SK-N-SH (cell line): ENCODE measurements at regions not wholly inside any gene's neighbourhood (a gene's known extent, or its start where the extent isn't known, plus 50 kb on each side); places are given as distances from the start of the nearest gene placed in this dataset.

ENCODE experiments used
- CTCF ChIA-PET: fragments of 300-600, 350-600 bp; formaldehyde crosslinking; extraction: SDS; loops from one replicate; lab custom pipeline; 2021; lab: Yijun Ruan, JAX
- POLR2A ChIA-PET: fragments of 350-600 bp; sonication (Branson Sonifier 250); formaldehyde crosslinking; extraction: SDS; loops from one replicate; lab custom pipeline; 2020; ENCODE audit warnings: antibody characterized with exemption, inconsistent platforms; lab: Yijun Ruan, JAX
- DNase-seq: peaks from one replicate; pipeline ENCODE4 v3.0.0; 2012
- H2AFZ ChIP-seq: fragments of 200-600 bp; sonication (generic); 2 replicates; pipeline ENCODE4 v1.8.1; 2016; ENCODE audit warnings: antibody characterized with exemption, mild to moderate bottlenecking, low read depth
- H3F3A ChIP-seq: fragments of 200-600 bp; sonication (generic); replicated peaks from 2 replicates; pipeline ENCODE3; 2016; ENCODE audit warnings: antibody characterized with exemption, mild to moderate bottlenecking; ENCODE audit not compliant: insufficient read depth
- H3K27ac ChIP-seq, 2 experiments: fragments of 200-500 bp in 1 of 2; fragments of 200-600 bp in 1 of 2; sonication (Bioruptor generic) in 1 of 2; sonication (generic), shearing (Covaris generic) in 1 of 2; 2 replicates each; pipeline versions ENCODE4 v1.5.1 to v1.6.1; 2014 to 2016; ENCODE audit warnings: low read depth in 2 of 2, inconsistent platforms in 1 of 2, low read length in 1 of 2, mild to moderate bottlenecking in 1 of 2, mixed read lengths in 1 of 2
- H3K27me3 ChIP-seq: fragments of 200-600 bp; sonication (generic), shearing (Covaris generic); 2 replicates; pipeline ENCODE4 v1.6.1; 2016; ENCODE audit warnings: mixed run types; ENCODE audit not compliant: insufficient read depth
- H3K36me3 ChIP-seq, 2 experiments: fragments of 200-500 bp in 1 of 2; fragments of 200-600 bp in 1 of 2; sonication (Bioruptor generic) in 1 of 2; sonication (generic) in 1 of 2; replicated peaks in 1 of 2; 2 replicates each; pipeline versions ENCODE3 to v1.5.1; 2014 to 2016; ENCODE audit warnings: low read length in 1 of 2, mild to moderate bottlenecking in 1 of 2; ENCODE audit not compliant: insufficient read depth in 2 of 2, control insufficient read depth in 1 of 2
- H3K4me1 ChIP-seq, 2 experiments: fragments of 200-500 bp in 1 of 2; fragments of 200-600 bp in 1 of 2; sonication (Bioruptor generic) in 1 of 2; sonication (generic), shearing (Covaris generic) in 1 of 2; 2 replicates each; pipeline versions ENCODE4 v1.5.1 to v1.6.1; 2014 to 2016; ENCODE audit warnings: low read depth in 1 of 2, low read length in 1 of 2, mixed run types in 1 of 2; ENCODE audit not compliant: insufficient read depth in 2 of 2, control insufficient read depth in 1 of 2
- H3K4me2 ChIP-seq: fragments of 200-600 bp; sonication (generic), shearing (Covaris generic); 2 replicates; pipeline ENCODE4 v1.6.1; 2017; ENCODE audit warnings: mixed run types
- H3K4me3 ChIP-seq, 2 experiments: fragments of 200-500 bp in 1 of 2; fragments of 200-600 bp in 1 of 2; sonication (Bioruptor generic) in 1 of 2; sonication (generic), shearing (Covaris generic) in 1 of 2; 2 replicates each; pipeline versions ENCODE4 v1.5.1 to v1.8.1; 2014 to 2016; ENCODE audit warnings: low read depth in 2 of 2, inconsistent platforms in 1 of 2, low read length in 1 of 2, mild to moderate bottlenecking in 1 of 2, mixed read lengths in 1 of 2, moderate library complexity in 1 of 2
- H3K79me2 ChIP-seq: fragments of 200-600 bp; sonication (generic); 2 replicates; pipeline ENCODE4 v1.8.1; 2017; ENCODE audit warnings: mild to moderate bottlenecking; ENCODE audit not compliant: insufficient read depth
- H3K9ac ChIP-seq: fragments of 200-600 bp; sonication (generic); 2 replicates; pipeline ENCODE4 v1.6.1; 2017; ENCODE audit warnings: mixed run types
- H3K9me2 ChIP-seq: fragments of 200-600 bp; sonication (generic); 2 replicates; pipeline ENCODE4 v1.6.1; 2017; ENCODE audit warnings: mixed run types
- H3K9me3 ChIP-seq: fragments of 200-600 bp; sonication (generic); 2 replicates; pipeline ENCODE4 v1.6.1; 2017; ENCODE audit warnings: mixed run types, mild to moderate bottlenecking, moderate library complexity
- H4K20me1 ChIP-seq: fragments of 200-600 bp; sonication (generic); 2 replicates; pipeline ENCODE4 v1.6.1; 2017; ENCODE audit warnings: mild to moderate bottlenecking, mixed run types; ENCODE audit not compliant: insufficient read depth
- CTCF ChIP-seq: fragments of 200-600 bp; sonication (generic); IDR thresholded peaks from 2 replicates; pipeline ENCODE4 v1.6.1; 2017; ENCODE audit warnings: antibody characterized with exemption, mild to moderate bottlenecking, moderate library complexity
- EZH2phosphoT487 ChIP-seq: fragments of 200-600 bp; sonication (generic); IDR thresholded peaks from 2 replicates; pipeline ENCODE4 v1.6.1; 2017; ENCODE audit warnings: low read depth, mixed run types, mild to moderate bottlenecking, antibody characterized with exemption, moderate library complexity, borderline replicate concordance
- FOXM1 ChIP-seq: IDR thresholded peaks from 2 replicates; pipeline ENCODE4 v1.4.0; 2012; ENCODE audit warnings: low read depth, mild to moderate bottlenecking
- IRF3 ChIP-seq: fragments of 150-350 bp; IDR thresholded peaks from 2 replicates; pipeline ENCODE4 v1.6.1; 2016; ENCODE audit warnings: mild to moderate bottlenecking, low read depth, low read length
- JUND ChIP-seq: IDR thresholded peaks from 2 replicates; pipeline ENCODE4 v1.4.0; 2012
- MXI1 ChIP-seq: IDR thresholded peaks from 2 replicates; pipeline ENCODE4 v1.6.1; 2012; ENCODE audit warnings: mild to moderate bottlenecking, low read depth, low read length, improper control_type of control experiment
- PBX3 ChIP-seq: IDR thresholded peaks from 2 replicates; pipeline ENCODE4; 2012
- RAD21 ChIP-seq: IDR thresholded peaks from 2 replicates; pipeline ENCODE4 v1.6.1; 2012; ENCODE audit warnings: mild to moderate bottlenecking, low read length
- RCOR1 ChIP-seq: fragments of 150-350 bp; IDR thresholded peaks from 2 replicates; pipeline ENCODE4 v1.6.1; 2017; ENCODE audit warnings: antibody characterized with exemption, low read length
- RXRA ChIP-seq: IDR thresholded peaks from 2 replicates; pipeline ENCODE4 v1.4.0; 2012; ENCODE audit warnings: low read depth, mild to moderate bottlenecking, borderline replicate concordance
- SIN3A ChIP-seq: IDR thresholded peaks from 2 replicates; pipeline ENCODE4 v1.6.1; 2012; ENCODE audit warnings: low read depth, mild to moderate bottlenecking, low read length, moderate library complexity, borderline replicate concordance
- TCF12 ChIP-seq: IDR thresholded peaks from 2 replicates; pipeline ENCODE4 v1.4.0; 2012
- TEAD4 ChIP-seq: IDR thresholded peaks from 2 replicates; pipeline ENCODE4 v1.4.0; 2012; ENCODE audit warnings: mild to moderate bottlenecking, borderline replicate concordance; ENCODE audit not compliant: insufficient read depth
- USF2 ChIP-seq: fragments of 150-350 bp; IDR thresholded peaks from 2 replicates; pipeline ENCODE4 v1.6.1; 2017; ENCODE audit warnings: antibody characterized with exemption, low read length, low read depth, borderline replicate concordance
- YY1 ChIP-seq: IDR thresholded peaks from 2 replicates; pipeline ENCODE4 v1.4.0; 2012; ENCODE audit warnings: low read depth, mild to moderate bottlenecking
- ZBTB33 ChIP-seq: IDR thresholded peaks from 2 replicates; pipeline ENCODE4 v1.4.0; 2012; ENCODE audit warnings: low read depth, borderline replicate concordance
- WGBS: methylation state at CpG from one replicate; pipeline ENCODE4 v1.1.6; 2017; ENCODE audit warnings: low lambda C conversion rate; 5-methylcytosine and 5-hydroxymethylcytosine counted together

- no peaks in the 10 kb centered on the region for H3K79me2 ChIP-seq
- no peak overlapping the region for H2AFZ ChIP-seq
- no peak overlapping the region for H3K9ac ChIP-seq
- H3K27me3 ChIP-seq, result no peaks in the 10 kb centered on the region
- H3K4me2 ChIP-seq, result no peak overlapping the region
- H3K9me3 ChIP-seq, result no peaks in the 10 kb centered on the region
- H3K4me1 ChIP-seq, result no peaks in the 10 kb centered on the region
- DNase-seq, result no peak
- H3K27ac ChIP-seq, result no peak overlapping the region
- H3F3A ChIP-seq, result no peaks in the 10 kb centered on the region
- H3K9me2 ChIP-seq, result no peaks in the 10 kb centered on the region; the same call in 1 of the 2 replicates
- ChIA-PET POLR2A (no interaction called here), CTCF (interaction anchor here (0.6 to 0.8 kb wide), 2 partner anchors 32 to 38 kb away, joined by 3 to 5 read pairs; no protein-coding TSS in a partner anchor)
- H4K20me1 ChIP-seq, result no peaks in the 10 kb centered on the region
- TF ChIP-seq EZH2phosphoT487 (no peak), SIN3A (no peak)
- H3K36me3 ChIP-seq, result no peaks in the 10 kb centered on the region
- H3K4me3 ChIP-seq, result no peak overlapping the region
Observed at GRCh38 chr13:105170438-105170837, 1365.0 kb downstream of the EFNB2 start.

GRCh38 chr13:105168295-105168694, 1367.2 kb downstream of the EFNB2 start:
- POLR2A ChIA-PET, result no interaction called here
- 5% methylated on average over 1 of the region's 1 CpG for WGBS

GRCh38 chr13:105167385-105167784, 1368.1 kb downstream of the EFNB2 start:
- no peak overlapping the region for H2AFZ ChIP-seq
- H3K9me2 ChIP-seq, result no peaks in the 10 kb centered on the region; the same call in 1 of the 2 replicates
- H3K79me2 ChIP-seq, result no peaks in the 10 kb centered on the region
- H3K4me1 ChIP-seq, result no peaks in the 10 kb centered on the region
- no peaks in the 10 kb centered on the region for H3F3A ChIP-seq
- H3K4me3 ChIP-seq, result no peak overlapping the region
- H3K27me3 ChIP-seq, result no peaks in the 10 kb centered on the region
- H3K9me3 ChIP-seq, result no peaks in the 10 kb centered on the region
- WGBS, result 60% methylated on average over 1 of the region's 1 CpG
- H3K36me3 ChIP-seq, result no peaks in the 10 kb centered on the region
- ChIA-PET CTCF (no interaction called here), POLR2A (no interaction called here)
- no peak for DNase-seq
- no peak overlapping the region for H3K27ac ChIP-seq
- H3K9ac ChIP-seq, result no peak overlapping the region
- no peak overlapping the region for H3K4me2 ChIP-seq
- no peaks in the 10 kb centered on the region for H4K20me1 ChIP-seq
- TF ChIP-seq FOXM1, result no peak
- TF ChIP-seq RCOR1, result no peak
- TF ChIP-seq IRF3, result no peak
- TF ChIP-seq JUND, result no peak
- TF ChIP-seq PBX3, result no peak
- no peak for TF ChIP-seq RXRA
- no peak for TF ChIP-seq ZBTB33
- no peak for TF ChIP-seq TCF12
- TF ChIP-seq MXI1, result no peak
- no peak for TF ChIP-seq YY1
- TF ChIP-seq EZH2phosphoT487, result no peak
- TF ChIP-seq CTCF, result no peak
- TF ChIP-seq TEAD4, result no peak

More at GRCh38 chr13:105168295-105168694, 1367.2 kb downstream of the EFNB2 start:
- no peak overlapping the region for H2AFZ ChIP-seq
- no peak overlapping the region for H3K9ac ChIP-seq
- no peaks in the 10 kb centered on the region for H3K9me3 ChIP-seq
- no peak overlapping the region for H3K4me3 ChIP-seq
- H3F3A ChIP-seq, result no peaks in the 10 kb centered on the region
- CTCF ChIA-PET, result no interaction called here
- TF ChIP-seq RAD21 (no peak), USF2 (no peak)
- no peaks in the 10 kb centered on the region for H4K20me1 ChIP-seq
- no peak overlapping the region for H3K27ac ChIP-seq
- no peaks in the 10 kb centered on the region for H3K27me3 ChIP-seq
- DNase-seq, result no peak
- no peaks in the 10 kb centered on the region for H3K36me3 ChIP-seq
- no peaks in the 10 kb centered on the region; the same call in 1 of the 2 replicates for H3K9me2 ChIP-seq
- no peak overlapping the region for H3K4me2 ChIP-seq
- no peaks in the 10 kb centered on the region for H3K4me1 ChIP-seq
- no peaks in the 10 kb centered on the region for H3K79me2 ChIP-seq
